ENCODE measurements at regions not wholly inside any gene's neighbourhood (a gene's known extent, or its start where the extent isn't known, plus 50 kb on each side); places are given as distances from the start of the nearest gene placed in this dataset.

- no peak for DNase-seq
These were observed 112.0 kb downstream of the CHST1 start for GRCh38 chr11:45553383-45553936.

- no peak for DNase-seq
These were observed 114.2 kb downstream of the CHST1 start for GRCh38 chr11:45551191-45551713.

- DNase-seq, result no peak
These were observed 116.2 kb downstream of the CHST1 start for GRCh38 chr11:45549257-45549656.

- no peak for DNase-seq
These were observed 119.1 kb downstream of the CHST1 start for GRCh38 chr11:45546366-45546765.

GRCh38 chr11:45544826-45545225 is 120.6 kb downstream of the CHST1 start:
- no peak for DNase-seq

- DNase-seq, result no peak
These were observed 121.5 kb downstream of the CHST1 start for GRCh38 chr11:45543808-45544422.

GRCh38 chr11:45543081-45543480 is 122.3 kb downstream of the CHST1 start:
- DNase-seq, result no peak

GRCh38 chr11:45541693-45542434 is 123.6 kb downstream of the CHST1 start:
- DNase-seq, result no peak

GRCh38 chr11:45538939-45539338 is 126.5 kb downstream of the CHST1 start:
- DNase-seq, result no peak

GRCh38 chr11:45538363-45538762 is 127.1 kb downstream of the CHST1 start:
- no peak for DNase-seq

- DNase-seq, result no peak
These were observed 127.8 kb downstream of the CHST1 start for GRCh38 chr11:45537614-45538013.

GRCh38 chr11:45535033-45535432 is 130.4 kb downstream of the CHST1 start:
- no peak for DNase-seq

GRCh38 chr11:45534132-45534531 is 131.3 kb downstream of the CHST1 start:
- no peak for DNase-seq

- no peak for DNase-seq
These were observed 132.9 kb downstream of the CHST1 start for GRCh38 chr11:45532546-45532945.

GRCh38 chr11:45530776-45531175 is 134.6 kb downstream of the CHST1 start:
- no peak for DNase-seq

- DNase-seq, result no peak
These were observed 135.3 kb downstream of the CHST1 start for GRCh38 chr11:45530111-45530510.

GRCh38 chr11:45528435-45528834 is 137.0 kb downstream of the CHST1 start:
- no peak for DNase-seq

GRCh38 chr11:45527898-45528297 is 137.5 kb downstream of the CHST1 start:
- DNase-seq, result no peak

- DNase-seq, result no peak
These were observed 140.0 kb downstream of the CHST1 start for GRCh38 chr11:45525393-45525792.

GRCh38 chr11:45523760-45524159 is 141.7 kb downstream of the CHST1 start:
- DNase-seq, result no peak

GRCh38 chr11:45518833-45519535 is 146.4 kb downstream of the CHST1 start:
- DNase-seq, result no peak

GRCh38 chr11:45518141-45518832 is 147.1 kb downstream of the CHST1 start:
- DNase-seq, result no peak
